ENCODE measurements at regions not wholly inside any gene's neighbourhood (a gene's known extent, or its start where the extent isn't known, plus 50 kb on each side); places are given as distances from the start of the nearest gene placed in this dataset.

DNA sequence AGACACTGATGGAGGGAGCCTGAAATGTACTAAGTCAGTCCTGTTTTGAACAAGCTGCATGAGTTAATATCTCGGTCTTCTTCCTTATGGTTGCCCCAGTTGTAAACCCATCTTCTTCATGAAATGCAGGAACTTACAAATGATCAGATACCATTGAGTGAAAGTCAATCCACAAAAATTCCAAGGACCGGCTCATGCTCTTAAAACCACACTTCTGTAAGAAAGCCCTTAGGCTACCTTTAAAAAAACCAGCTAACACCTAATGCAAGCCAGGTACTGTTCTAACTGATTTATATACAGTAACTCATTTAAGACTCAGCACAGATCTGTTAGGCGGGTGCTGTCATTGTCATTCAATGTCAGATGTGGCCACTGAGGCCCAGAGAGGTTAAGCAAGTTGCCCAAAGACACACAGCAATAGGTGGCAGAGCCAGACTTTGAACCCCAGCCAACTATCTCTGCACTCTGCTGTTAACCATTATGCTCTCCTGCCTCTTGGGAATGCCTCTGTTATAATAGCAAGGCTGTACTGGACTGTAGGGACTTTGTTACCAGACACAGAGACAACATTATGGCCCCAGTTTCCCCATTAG, 93.4 kb downstream of the C16orf95 start:
- TF ChIP-seq YY1 (IDR thresholded peaks at IDR 0.05; ENCODE audit: insufficient read depth, insufficient read length) (no peak), ZNF274 (IDR thresholded peaks at IDR 0.05; ENCODE audit: low read depth, low read length) (no peak)
